ENCODE measurements at regions not wholly inside any gene's neighbourhood (a gene's known extent, or its start where the extent isn't known, plus 50 kb on each side); places are given as distances from the start of the nearest gene placed in this dataset.

DNA sequence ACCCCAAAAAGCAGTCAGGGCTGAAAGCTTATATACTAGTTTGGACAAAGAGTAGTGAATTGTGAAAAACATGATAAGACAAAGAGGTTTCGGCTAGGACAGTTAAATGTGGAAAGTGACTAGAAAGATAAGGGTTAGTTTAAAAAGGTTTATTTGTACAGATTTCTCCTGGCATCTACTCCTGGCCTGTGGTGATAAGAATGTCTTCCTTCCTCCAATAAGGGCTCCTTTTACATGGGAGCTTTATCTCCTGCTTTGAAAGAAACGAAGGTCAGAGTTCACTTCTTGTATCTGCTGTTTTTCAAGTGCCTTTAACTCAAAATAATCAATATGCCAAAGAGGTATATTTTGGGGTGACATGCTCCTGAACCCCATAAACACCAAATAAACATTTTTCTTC, 776.1 kb upstream of the COX7C start:
- Histone ChIP-seq H3K4me3 (ENCODE audit: low read depth in 2 of 2, low read length in 2 of 2) (no peak overlapping the region), H3K27ac (ENCODE audit: low read length) (no peak overlapping the region), H3K9me3 (ENCODE audit: control insufficient read depth, insufficient read depth, low read depth, low read length) (no peaks in the 10 kb centered on the region), H3K36me3 (ENCODE audit: control insufficient read depth, insufficient read depth, low read length) (no peaks in the 10 kb centered on the region), H3K27me3 (ENCODE audit: control insufficient read depth, insufficient read depth, low read length) (no peaks in the 10 kb centered on the region), H3K4me1 (ENCODE audit: control insufficient read depth, insufficient read depth, low read length) (no peaks in the 10 kb centered on the region)
- in situ Hi-C loops (cut with HindIII; ENCODE audit: low pct_unique_long_range_greater_than_20kb, low sequenced_read_pairs) = no loop called here
- ChIA-PET POLR2A (no interaction called here), CTCF (no interaction called here)
- BruUV-seq (replicated peaks) = no TSS peak
- no peak for DNase-seq (ENCODE audit: low read depth, low spot score)
- intact Hi-C loops (cut with micrococcal nuclease; ENCODE audit: unreplicated experiment) = no loop called here
- TF ChIP-seq SIN3A (IDR thresholded peaks at IDR 0.05; ENCODE audit: borderline replicate concordance, insufficient read depth, low read depth, low read length) (no peak), POLR2AphosphoS5 (IDR thresholded peaks at IDR 0.05; ENCODE audit: low read depth, low read length) (no peak), TCF7L2 (IDR thresholded peaks at IDR 0.05; ENCODE audit: low read depth, low read length) (no peak)
- TF ChIP-seq, protein P1, sequence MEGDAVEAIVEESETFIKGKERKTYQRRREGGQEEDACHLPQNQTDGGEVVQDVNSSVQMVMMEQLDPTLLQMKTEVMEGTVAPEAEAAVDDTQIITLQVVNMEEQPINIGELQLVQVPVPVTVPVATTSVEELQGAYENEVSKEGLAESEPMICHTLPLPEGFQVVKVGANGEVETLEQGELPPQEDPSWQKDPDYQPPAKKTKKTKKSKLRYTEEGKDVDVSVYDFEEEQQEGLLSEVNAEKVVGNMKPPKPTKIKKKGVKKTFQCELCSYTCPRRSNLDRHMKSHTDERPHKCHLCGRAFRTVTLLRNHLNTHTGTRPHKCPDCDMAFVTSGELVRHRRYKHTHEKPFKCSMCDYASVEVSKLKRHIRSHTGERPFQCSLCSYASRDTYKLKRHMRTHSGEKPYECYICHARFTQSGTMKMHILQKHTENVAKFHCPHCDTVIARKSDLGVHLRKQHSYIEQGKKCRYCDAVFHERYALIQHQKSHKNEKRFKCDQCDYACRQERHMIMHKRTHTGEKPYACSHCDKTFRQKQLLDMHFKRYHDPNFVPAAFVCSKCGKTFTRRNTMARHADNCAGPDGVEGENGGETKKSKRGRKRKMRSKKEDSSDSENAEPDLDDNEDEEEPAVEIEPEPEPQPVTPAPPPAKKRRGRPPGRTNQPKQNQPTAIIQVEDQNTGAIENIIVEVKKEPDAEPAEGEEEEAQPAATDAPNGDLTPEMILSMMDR (IDR thresholded peaks at IDR 0.05) = no peak
- TF ChIP-seq, protein P2, sequence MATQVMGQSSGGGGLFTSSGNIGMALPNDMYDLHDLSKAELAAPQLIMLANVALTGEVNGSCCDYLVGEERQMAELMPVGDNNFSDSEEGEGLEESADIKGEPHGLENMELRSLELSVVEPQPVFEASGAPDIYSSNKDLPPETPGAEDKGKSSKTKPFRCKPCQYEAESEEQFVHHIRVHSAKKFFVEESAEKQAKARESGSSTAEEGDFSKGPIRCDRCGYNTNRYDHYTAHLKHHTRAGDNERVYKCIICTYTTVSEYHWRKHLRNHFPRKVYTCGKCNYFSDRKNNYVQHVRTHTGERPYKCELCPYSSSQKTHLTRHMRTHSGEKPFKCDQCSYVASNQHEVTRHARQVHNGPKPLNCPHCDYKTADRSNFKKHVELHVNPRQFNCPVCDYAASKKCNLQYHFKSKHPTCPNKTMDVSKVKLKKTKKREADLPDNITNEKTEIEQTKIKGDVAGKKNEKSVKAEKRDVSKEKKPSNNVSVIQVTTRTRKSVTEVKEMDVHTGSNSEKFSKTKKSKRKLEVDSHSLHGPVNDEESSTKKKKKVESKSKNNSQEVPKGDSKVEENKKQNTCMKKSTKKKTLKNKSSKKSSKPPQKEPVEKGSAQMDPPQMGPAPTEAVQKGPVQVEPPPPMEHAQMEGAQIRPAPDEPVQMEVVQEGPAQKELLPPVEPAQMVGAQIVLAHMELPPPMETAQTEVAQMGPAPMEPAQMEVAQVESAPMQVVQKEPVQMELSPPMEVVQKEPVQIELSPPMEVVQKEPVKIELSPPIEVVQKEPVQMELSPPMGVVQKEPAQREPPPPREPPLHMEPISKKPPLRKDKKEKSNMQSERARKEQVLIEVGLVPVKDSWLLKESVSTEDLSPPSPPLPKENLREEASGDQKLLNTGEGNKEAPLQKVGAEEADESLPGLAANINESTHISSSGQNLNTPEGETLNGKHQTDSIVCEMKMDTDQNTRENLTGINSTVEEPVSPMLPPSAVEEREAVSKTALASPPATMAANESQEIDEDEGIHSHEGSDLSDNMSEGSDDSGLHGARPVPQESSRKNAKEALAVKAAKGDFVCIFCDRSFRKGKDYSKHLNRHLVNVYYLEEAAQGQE (IDR thresholded peaks at IDR 0.05; ENCODE audit: insufficient read depth in 1 of 2, low read depth in 2 of 2, low read length in 1 of 2) = no peak
- no peak for ATAC-seq

DNA sequence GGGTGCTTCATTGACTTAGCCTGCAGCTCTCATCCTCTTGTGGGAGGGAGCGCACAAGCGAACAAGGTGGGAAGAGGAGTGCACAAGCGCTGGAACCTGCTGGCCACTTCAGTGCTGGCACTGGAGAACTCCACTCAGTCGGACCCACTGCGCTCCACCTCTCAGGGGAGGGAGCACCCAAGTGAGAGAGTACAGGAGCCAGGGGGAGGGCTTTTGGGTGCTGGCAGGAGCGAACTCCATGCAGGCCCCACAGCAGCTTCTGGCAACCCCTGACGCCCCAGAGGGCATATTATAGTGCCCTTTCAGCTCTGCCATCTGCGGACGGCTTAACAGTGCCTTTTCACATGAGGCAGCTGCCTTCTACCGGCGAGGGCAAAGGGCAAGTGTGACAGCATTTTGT, 774.2 kb upstream of the COX7C start:
- TF ChIP-seq, protein P2 (IDR thresholded peaks at IDR 0.05; ENCODE audit: insufficient read depth in 1 of 2, low read depth in 2 of 2, low read length in 1 of 2) = no peak
- TF ChIP-seq TCF7L2 (IDR thresholded peaks at IDR 0.05; ENCODE audit: low read depth, low read length) = no peak
- TF ChIP-seq SIN3A (IDR thresholded peaks at IDR 0.05; ENCODE audit: borderline replicate concordance, insufficient read depth, low read depth, low read length) = no peak
- TF ChIP-seq, protein P1 (IDR thresholded peaks at IDR 0.05) = no peak
- no peak for TF ChIP-seq POLR2AphosphoS5 (IDR thresholded peaks at IDR 0.05; ENCODE audit: low read depth, low read length)
- ChIA-PET POLR2A (no interaction called here), CTCF (no interaction called here)
- intact Hi-C loops (cut with micrococcal nuclease; ENCODE audit: unreplicated experiment) (no loop called here), in situ Hi-C loops (cut with HindIII; ENCODE audit: low pct_unique_long_range_greater_than_20kb, low sequenced_read_pairs) (no loop called here)
- no TSS peak for BruUV-seq (replicated peaks)
- Histone ChIP-seq H3K36me3 (ENCODE audit: control insufficient read depth, insufficient read depth, low read length) (no peaks in the 10 kb centered on the region), H3K4me3 (ENCODE audit: low read depth in 2 of 2, low read length in 2 of 2) (no peak overlapping the region), H3K27ac (ENCODE audit: low read length) (no peak overlapping the region), H3K27me3 (ENCODE audit: control insufficient read depth, insufficient read depth, low read length) (no peaks in the 10 kb centered on the region), H3K4me1 (ENCODE audit: control insufficient read depth, insufficient read depth, low read length) (no peaks in the 10 kb centered on the region), H3K9me3 (ENCODE audit: control insufficient read depth, insufficient read depth, low read depth, low read length) (no peaks in the 10 kb centered on the region)
- ATAC-seq (no peak), DNase-seq (ENCODE audit: low read depth, low spot score) (no peak)

Data from Panc1 (cell line).